HuH-7 (cell line): ENCODE measurements at regions not wholly inside any gene's neighbourhood (a gene's known extent, or its start where the extent isn't known, plus 50 kb on each side); places are given as distances from the start of the nearest gene placed in this dataset.
"Not testable (repeated sequence)": the region's sequence is repeated elsewhere in the genome, so short reads cannot be mapped to it uniquely, and the experiment has no call there.

Experiments used
- DNase-seq: peaks from one replicate; pipeline ENCODE4 v3.0.0; 2011; ENCODE audit warnings: low spot score

DNA sequence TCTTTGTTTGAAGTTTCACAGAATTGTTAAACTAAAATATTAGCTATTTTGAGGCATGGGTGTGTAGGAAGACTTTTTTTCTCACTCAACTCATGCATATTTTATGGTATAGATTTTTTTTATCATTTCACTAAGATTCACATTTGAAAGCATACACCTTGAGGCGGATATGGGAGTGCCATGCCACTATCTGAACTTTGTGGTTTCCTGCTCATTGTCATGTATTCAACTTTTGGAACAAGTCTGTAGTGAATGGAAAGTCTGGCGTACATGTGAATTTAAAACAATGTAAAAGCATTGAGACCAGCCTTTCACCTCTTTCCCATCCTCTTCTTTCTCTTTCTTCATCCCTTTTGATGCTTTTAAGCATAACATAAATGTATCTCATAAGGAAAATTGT is 147.9 kb downstream of the TPBG start:
- no peak for DNase-seq

DNA sequence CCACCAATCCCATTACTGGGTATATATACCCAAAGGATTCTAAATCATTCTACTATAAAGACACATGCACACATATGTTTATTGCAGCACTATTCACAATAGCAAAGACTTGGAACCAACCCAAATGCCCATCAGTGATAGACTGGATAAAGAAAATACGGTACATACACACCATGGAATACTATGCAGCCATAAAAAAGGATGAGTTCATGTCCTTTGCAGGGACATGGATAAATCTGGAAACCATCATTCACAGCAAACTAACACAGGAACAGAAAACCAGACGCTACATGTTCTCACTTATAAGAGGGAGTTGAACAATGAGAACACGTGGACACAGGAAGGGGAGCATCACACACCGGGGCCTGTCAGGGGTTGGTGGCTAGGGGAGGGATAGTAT is 154.3 kb downstream of the TPBG start:
- not testable (repeated sequence) for DNase-seq

DNA sequence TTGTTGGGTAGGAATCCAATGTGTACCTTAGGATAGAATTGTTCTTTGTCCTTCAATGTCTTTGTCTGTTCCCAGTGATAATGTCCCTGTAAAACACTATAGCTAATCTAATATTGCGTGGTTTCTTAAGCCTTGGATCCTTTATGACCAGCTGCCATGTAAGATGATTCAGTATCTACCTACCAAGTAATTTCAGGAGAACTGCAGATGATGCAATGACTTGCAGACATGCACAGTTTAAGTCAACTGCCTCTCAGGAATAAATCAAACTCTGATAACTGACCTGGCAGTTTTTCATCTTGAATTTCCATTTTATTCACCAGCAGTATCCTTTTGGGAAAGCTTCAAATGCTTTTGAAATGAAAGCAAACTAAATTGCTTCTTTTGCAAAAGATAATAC is 157.8 kb downstream of the TPBG start:
- DNase-seq: no peak

- DNase-seq: no peak
Measured at GRCh38 chr6:82521861-82522260, 158.2 kb downstream of the TPBG start.

GRCh38 chr6:82524031-82524430 is 160.4 kb downstream of the TPBG start:
- DNase-seq: no peak

- no peak for DNase-seq
Measured at GRCh38 chr6:82525775-82526495, 162.3 kb downstream of the TPBG start.

- DNase-seq: not testable (repeated sequence)
Measured at GRCh38 chr6:82529960-82530460, 166.4 kb downstream of the TPBG start.

DNA sequence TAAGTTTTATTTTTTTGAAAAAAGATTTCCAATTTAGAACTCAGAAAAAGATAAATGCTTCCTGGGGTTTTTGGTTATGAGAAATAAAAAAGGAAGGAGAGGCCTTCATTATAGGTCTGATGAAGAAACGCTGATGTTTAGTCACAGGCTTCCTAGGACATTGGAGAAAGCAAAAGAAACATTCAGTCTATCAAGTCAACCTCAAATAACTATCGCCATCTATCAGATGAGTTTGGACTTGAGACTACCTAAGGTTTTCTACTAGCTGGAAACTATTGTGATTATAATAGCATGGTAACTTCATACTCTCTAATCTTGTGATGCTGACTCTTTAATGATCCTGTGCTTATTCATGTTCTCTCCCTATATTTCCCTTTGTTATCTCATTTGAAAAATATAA is 171.3 kb downstream of the TPBG start:
- DNase-seq: no peak

DNA sequence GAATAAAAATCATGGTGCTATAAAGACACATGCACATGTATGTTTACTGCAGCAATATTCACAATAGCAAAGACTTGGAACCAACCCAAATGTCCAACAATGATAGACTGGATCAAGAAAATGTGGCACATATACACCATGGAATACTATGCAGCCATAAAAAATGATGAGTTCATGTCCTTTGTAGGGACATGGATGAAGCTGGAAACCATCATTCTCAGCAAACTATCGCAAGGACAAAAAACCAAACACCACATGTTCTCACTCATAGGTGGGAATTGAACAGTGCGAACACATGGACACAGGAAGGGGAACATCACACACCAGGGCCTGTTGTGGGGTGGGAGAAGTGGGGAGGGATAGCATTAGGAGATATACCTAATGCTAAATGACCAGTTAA is 185.9 kb downstream of the TPBG start:
- not testable (repeated sequence) for DNase-seq

GRCh38 chr6:82551311-82551710 is 187.7 kb downstream of the TPBG start:
- DNase-seq: not testable (repeated sequence)

GRCh38 chr6:82551831-82552230 is 188.2 kb downstream of the TPBG start:
- no peak for DNase-seq

- no peak for DNase-seq
Measured at GRCh38 chr6:82553863-82554531, 190.4 kb downstream of the TPBG start.

DNA sequence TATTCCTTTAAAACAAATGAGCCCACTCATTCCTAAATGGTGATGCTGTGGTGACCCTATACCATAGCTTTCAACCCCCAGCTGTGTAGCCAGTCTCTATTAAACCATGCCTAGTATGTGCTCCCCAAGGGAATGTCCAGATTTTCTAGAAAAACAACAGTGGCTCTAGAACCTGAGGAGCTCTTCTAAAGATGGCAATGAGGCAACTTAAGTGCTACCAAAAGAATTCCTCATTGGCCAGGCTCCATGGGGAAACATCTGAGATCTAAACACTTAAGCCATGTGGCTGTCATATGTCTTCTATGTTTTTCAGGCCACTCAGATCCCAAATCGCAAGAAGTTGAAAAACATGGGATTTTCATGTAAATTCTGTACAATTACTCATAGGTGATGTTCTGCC is 191.0 kb downstream of the TPBG start:
- no peak for DNase-seq

DNA sequence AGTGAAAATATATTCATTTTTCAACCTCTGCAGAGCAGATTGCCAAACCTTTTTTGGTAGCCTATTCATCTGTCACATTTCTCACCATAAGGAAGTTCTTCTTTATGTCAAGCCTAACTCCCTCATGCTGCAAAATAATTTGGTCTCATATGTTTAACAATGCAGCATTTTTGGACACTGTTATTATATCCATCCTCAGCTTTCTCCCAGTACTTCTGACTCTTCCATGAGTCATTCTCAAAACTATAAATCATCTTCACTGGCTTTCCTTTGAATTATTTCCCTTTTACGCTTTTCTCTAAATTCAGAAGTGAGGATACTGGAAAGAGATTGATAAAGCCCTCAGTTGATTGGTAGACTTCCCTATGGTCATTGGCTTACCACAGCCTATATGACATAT is 192.2 kb downstream of the TPBG start:
- no peak for DNase-seq

DNA sequence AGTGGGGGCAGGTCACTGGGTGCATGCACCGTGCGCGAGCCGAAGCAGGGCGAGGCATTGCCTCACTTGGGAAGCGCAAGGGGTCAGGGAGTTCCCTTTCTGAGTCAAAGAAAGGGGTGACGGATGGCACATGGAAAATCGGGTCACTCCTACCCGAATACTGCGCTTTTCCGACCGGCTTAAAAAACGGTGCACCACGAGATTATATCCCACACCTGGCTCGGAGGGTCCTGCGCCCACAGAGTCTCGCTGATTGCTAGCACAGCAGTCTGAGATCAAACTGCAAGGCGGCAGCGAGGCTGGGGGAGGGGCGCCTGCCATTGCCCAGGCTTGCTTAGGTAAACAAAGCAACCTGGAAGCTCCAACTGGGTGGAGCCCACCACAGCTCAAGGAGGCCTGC is 194.9 kb downstream of the TPBG start:
- DNase-seq: not testable (repeated sequence)

GRCh38 chr6:82567621-82568020 is 204.0 kb downstream of the TPBG start:
- no peak for DNase-seq

- DNase-seq: no peak
Measured at GRCh38 chr6:82568290-82568993, 204.8 kb downstream of the TPBG start.

- no peak for DNase-seq
Measured at GRCh38 chr6:82569022-82569421, 205.4 kb downstream of the TPBG start.

- no peak for DNase-seq
Measured at GRCh38 chr6:82570083-82570482, 206.5 kb downstream of the TPBG start.

GRCh38 chr6:82571455-82571854 is 207.8 kb downstream of the TPBG start:
- no peak for DNase-seq

GRCh38 chr6:82573254-82573972 is 209.8 kb downstream of the TPBG start:
- DNase-seq: no peak

- no peak for DNase-seq
Measured at GRCh38 chr6:82576284-82576683, 212.7 kb downstream of the TPBG start.
